ENCODE measurements at regions not wholly inside any gene's neighbourhood (a gene's known extent, or its start where the extent isn't known, plus 50 kb on each side); places are given as distances from the start of the nearest gene placed in this dataset.

DNA sequence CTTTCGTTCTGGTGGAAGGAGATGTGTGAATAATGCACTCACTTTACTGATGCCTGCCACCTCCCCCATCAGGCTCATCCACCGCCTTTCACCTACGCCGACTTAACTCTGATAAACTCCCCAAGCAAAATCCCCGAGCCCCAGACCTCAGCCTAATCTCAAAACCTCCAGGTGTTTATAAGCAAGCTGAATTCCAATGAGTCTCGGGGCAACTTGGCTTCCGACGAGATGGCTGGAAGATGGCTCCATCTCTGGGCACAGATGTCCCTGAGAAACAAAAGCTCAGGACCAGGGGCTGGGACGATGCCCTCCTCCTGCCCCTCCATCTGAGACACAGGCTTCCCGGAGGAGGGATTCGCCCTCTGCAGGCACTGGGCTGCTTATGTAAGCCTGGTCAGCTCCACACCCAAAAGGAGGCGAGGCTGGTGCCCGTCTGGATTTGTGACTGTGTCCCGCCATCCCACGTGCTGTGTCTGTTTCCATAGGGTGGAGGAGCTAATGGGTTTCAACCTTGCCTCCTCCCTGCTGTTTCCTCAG is 386.4 kb upstream of the TNRC6C start:
- TF ChIP-seq EGR1 (IDR thresholded peaks at IDR 0.05) (no peak), CREB1 (IDR thresholded peaks at IDR 0.05; ENCODE audit: low read depth) (no peak), NFIC (IDR thresholded peaks at IDR 0.05) (no peak), EP300 (IDR thresholded peaks at IDR 0.05; ENCODE audit: borderline replicate concordance) (no peak), TCF12 (IDR thresholded peaks at IDR 0.05; ENCODE audit: low read depth) (no peak), FOXM1 (IDR thresholded peaks at IDR 0.05; ENCODE audit: borderline replicate concordance, low read depth) (no peak), RAD21 (IDR thresholded peaks at IDR 0.05; ENCODE audit: low read depth) (no peak), CEBPB (IDR thresholded peaks at IDR 0.05) (no peak), TEAD4 (IDR thresholded peaks at IDR 0.05) (no peak), TAF1 (IDR thresholded peaks at IDR 0.05; ENCODE audit: low read depth) (no peak), YY1 (IDR thresholded peaks at IDR 0.05; ENCODE audit: low read depth) (no peak)
- TF ChIP-seq, protein P1, sequence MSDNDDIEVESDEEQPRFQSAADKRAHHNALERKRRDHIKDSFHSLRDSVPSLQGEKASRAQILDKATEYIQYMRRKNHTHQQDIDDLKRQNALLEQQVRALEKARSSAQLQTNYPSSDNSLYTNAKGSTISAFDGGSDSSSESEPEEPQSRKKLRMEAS (IDR thresholded peaks at IDR 0.05): no peak
- TF ChIP-seq, protein P2, sequence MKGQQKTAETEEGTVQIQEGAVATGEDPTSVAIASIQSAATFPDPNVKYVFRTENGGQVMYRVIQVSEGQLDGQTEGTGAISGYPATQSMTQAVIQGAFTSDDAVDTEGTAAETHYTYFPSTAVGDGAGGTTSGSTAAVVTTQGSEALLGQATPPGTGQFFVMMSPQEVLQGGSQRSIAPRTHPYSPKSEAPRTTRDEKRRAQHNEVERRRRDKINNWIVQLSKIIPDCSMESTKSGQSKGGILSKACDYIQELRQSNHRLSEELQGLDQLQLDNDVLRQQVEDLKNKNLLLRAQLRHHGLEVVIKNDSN (IDR thresholded peaks at IDR 0.05): no peak

DNA sequence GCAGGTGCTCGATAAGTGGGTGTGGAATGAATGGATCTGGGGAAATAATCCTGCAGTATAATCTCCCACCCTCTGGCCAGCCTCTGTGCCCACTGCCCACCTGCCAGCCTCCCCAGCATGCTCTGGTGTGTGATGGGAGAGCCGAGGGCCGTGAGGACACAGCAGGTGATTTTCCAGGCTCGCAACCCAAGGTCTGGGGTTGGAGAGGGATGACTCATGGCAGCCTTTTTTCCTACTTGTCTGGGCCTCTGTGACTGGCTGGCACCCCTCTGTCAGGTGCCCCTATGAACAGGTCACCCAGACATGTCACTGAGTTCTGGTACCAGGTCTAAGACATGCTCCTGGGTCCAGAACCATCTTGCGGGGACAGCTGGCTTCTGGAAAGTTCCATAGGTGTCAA is 385.7 kb upstream of the TNRC6C start:
- TF ChIP-seq EP300 (IDR thresholded peaks at IDR 0.05; ENCODE audit: borderline replicate concordance) (no peak), EGR1 (IDR thresholded peaks at IDR 0.05) (no peak), TEAD4 (IDR thresholded peaks at IDR 0.05) (no peak), TCF12 (IDR thresholded peaks at IDR 0.05; ENCODE audit: low read depth) (no peak)
- TF ChIP-seq, protein P3, sequence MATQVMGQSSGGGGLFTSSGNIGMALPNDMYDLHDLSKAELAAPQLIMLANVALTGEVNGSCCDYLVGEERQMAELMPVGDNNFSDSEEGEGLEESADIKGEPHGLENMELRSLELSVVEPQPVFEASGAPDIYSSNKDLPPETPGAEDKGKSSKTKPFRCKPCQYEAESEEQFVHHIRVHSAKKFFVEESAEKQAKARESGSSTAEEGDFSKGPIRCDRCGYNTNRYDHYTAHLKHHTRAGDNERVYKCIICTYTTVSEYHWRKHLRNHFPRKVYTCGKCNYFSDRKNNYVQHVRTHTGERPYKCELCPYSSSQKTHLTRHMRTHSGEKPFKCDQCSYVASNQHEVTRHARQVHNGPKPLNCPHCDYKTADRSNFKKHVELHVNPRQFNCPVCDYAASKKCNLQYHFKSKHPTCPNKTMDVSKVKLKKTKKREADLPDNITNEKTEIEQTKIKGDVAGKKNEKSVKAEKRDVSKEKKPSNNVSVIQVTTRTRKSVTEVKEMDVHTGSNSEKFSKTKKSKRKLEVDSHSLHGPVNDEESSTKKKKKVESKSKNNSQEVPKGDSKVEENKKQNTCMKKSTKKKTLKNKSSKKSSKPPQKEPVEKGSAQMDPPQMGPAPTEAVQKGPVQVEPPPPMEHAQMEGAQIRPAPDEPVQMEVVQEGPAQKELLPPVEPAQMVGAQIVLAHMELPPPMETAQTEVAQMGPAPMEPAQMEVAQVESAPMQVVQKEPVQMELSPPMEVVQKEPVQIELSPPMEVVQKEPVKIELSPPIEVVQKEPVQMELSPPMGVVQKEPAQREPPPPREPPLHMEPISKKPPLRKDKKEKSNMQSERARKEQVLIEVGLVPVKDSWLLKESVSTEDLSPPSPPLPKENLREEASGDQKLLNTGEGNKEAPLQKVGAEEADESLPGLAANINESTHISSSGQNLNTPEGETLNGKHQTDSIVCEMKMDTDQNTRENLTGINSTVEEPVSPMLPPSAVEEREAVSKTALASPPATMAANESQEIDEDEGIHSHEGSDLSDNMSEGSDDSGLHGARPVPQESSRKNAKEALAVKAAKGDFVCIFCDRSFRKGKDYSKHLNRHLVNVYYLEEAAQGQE (IDR thresholded peaks at IDR 0.05; ENCODE audit: low read depth): no peak
- TF ChIP-seq, protein P1 (IDR thresholded peaks at IDR 0.05): no peak

DNA sequence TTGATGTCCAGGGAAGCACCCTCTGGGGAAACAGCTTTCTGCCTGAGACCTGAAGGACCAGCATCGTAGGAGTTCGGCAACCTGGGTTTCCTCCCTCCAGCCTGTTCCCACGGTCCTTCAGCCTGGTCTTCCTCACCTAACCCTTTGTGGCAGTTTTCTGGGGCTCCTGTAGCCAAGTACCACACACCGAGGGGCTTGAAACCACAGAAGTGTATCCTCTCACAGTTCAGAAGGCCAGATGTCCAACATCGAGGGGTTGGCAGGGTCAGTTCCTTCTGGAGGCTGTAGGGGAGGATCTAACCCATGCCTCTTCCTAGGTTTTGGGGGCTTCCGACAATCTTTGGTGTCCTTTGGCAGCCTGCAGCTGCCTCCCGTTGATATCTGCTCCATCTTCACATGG is 381.0 kb upstream of the TNRC6C start:
- no peak for TF ChIP-seq FOXM1 (IDR thresholded peaks at IDR 0.05; ENCODE audit: borderline replicate concordance, low read depth)
- TF ChIP-seq YY1 (IDR thresholded peaks at IDR 0.05; ENCODE audit: low read depth): no peak
- no peak for TF ChIP-seq ZBTB7A (IDR thresholded peaks at IDR 0.05; ENCODE audit: low read depth)
- TF ChIP-seq, protein P1 (IDR thresholded peaks at IDR 0.05): no peak

DNA sequence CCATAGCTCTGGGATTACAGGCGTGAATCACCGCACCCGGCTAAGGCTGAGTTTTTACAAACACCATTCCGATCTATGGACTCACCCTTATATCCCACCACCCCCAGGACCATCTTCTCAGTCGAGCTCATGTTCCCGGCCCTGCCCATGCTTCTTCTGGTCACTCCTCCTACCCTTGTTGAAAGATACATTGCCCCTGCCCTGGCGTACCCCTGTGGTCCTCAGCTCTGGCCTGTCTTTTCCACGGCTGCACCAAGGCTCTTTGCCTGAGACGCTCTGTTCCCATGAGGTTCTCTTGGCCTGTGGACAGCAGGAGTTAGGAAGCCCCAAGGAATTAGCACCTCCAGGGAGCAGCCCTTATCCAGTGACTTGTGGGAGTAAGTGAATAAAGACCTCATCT is 379.4 kb upstream of the TNRC6C start:
- TF ChIP-seq, protein P2 (IDR thresholded peaks at IDR 0.05): no peak
- TF ChIP-seq NFIC (IDR thresholded peaks at IDR 0.05): no peak
- no peak for TF ChIP-seq CREB1 (IDR thresholded peaks at IDR 0.05; ENCODE audit: low read depth)
- no peak for TF ChIP-seq TAF1 (IDR thresholded peaks at IDR 0.05; ENCODE audit: low read depth)
- TF ChIP-seq RAD21 (IDR thresholded peaks at IDR 0.05; ENCODE audit: low read depth): no peak
- TF ChIP-seq TEAD4 (IDR thresholded peaks at IDR 0.05): no peak
- no peak for TF ChIP-seq TCF12 (IDR thresholded peaks at IDR 0.05; ENCODE audit: low read depth)
- no peak for TF ChIP-seq FOXM1 (IDR thresholded peaks at IDR 0.05; ENCODE audit: borderline replicate concordance, low read depth)
- TF ChIP-seq CEBPB (IDR thresholded peaks at IDR 0.05): no peak
- TF ChIP-seq YY1 (IDR thresholded peaks at IDR 0.05; ENCODE audit: low read depth): no peak
- TF ChIP-seq, protein P3 (IDR thresholded peaks at IDR 0.05; ENCODE audit: low read depth): no peak
- no peak for TF ChIP-seq ZBTB7A (IDR thresholded peaks at IDR 0.05; ENCODE audit: low read depth)
- TF ChIP-seq, protein P1 (IDR thresholded peaks at IDR 0.05): no peak
- no peak for TF ChIP-seq EP300 (IDR thresholded peaks at IDR 0.05; ENCODE audit: borderline replicate concordance)
- TF ChIP-seq EGR1 (IDR thresholded peaks at IDR 0.05): no peak

DNA sequence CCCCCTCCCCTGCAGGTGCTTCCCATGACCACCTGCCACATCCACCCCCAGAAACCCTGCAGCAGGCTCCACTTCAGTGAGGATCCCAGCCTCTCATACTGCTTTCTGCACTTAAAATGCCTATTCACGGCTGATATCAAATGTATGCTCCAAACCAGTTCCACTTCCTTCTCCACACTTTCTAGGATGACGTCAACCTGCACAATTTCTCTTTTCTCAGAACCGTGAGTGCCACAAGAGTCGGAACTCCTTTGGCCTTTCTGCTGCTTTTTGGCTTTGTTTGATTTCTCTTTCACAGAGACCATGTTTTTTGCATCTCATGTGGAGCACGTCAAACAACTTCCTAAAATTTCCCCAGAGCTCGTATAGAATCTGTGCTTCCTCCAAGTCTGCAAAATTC is 378.8 kb upstream of the TNRC6C start:
- TF ChIP-seq CEBPB (IDR thresholded peaks at IDR 0.05) (no peak), ZBTB7A (IDR thresholded peaks at IDR 0.05; ENCODE audit: low read depth) (no peak), EP300 (IDR thresholded peaks at IDR 0.05; ENCODE audit: borderline replicate concordance) (no peak)

Measured in Ishikawa (cell line).